ENCODE measurements at regions not wholly inside any gene's neighbourhood (a gene's known extent, or its start where the extent isn't known, plus 50 kb on each side); places are given as distances from the start of the nearest gene placed in this dataset.

DNA sequence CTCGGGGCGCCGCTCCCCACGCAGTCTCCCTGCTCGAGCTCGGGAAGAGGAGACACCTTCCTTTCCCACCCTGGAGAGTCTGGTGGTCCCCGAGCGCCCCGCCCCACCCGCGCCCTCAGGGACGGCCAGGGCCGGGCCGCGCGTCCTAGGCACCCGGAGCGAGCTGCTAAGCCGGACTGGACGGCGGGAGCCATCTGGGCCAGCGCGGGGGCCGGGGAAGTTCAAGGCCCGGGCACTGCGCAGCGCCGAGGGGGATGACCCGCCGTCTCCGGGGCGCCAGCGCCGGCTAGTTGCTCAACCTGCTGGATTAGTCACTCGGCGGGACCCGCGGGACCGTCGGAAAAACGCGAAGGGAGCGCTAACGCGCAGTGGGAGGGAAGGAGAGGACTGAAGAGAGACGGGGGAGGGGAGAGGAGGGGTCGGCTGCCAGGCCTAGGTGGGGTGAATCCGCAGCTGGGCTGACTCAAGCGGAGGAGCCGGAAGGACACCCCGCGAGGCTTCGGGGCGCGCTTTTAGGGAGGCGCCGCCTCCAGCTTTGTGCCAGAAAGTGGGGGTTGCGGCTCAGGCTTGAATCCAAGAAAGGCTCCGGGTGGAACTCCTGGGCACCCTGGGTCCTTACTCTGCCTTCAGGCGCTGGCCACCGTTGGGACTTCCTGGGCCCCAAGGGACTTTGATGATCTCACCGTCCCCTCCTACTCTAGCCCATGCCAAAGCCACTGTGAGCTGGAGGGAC, 75.7 kb upstream of the FOXP4 start:
- no peak for DNase-seq (ENCODE audit: low read depth in 2 of 3, low spot score in 1 of 3)

DNA sequence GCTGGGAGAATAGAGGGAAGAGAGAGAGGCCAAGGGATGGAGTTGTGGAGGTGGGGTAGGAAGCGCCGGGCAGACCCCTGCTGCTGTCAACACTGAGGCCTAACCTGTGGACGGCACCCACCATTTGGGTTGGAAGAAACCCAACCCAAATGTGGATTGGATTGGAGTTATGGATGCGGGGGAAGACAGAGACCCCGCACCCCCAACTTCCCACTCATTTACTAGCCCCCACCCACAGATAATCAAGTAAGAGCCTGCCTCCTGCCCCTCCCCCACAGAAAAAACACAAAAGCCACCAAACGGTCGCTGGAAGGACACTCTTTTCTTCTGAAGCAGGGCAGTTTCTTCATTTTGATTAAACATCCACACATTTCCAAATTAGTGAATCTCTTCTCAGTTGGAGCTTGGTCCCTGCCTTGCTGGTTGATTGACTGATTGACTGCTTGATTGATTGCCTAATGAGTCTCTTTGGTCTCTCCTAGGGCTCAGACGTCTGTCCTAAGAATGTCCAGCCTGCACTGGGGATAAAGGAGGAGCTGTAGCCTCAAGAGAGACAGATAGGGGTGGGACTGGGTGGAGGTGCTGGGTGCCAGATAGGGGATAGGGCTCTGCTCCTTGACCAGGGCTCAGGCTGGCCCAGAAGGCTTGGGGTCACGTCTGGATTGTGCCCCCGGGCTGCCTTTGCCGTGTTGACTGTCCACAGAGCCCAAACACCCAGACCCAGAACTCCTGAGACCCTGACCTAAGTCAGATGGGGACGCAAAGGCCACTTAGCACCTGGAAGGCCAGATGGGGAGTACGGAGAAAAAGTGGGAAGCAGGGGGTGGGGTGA, 74.9 kb upstream of the FOXP4 start:
- DNase-seq (ENCODE audit: low read depth in 2 of 3, low spot score in 1 of 3), result no peak

DNA sequence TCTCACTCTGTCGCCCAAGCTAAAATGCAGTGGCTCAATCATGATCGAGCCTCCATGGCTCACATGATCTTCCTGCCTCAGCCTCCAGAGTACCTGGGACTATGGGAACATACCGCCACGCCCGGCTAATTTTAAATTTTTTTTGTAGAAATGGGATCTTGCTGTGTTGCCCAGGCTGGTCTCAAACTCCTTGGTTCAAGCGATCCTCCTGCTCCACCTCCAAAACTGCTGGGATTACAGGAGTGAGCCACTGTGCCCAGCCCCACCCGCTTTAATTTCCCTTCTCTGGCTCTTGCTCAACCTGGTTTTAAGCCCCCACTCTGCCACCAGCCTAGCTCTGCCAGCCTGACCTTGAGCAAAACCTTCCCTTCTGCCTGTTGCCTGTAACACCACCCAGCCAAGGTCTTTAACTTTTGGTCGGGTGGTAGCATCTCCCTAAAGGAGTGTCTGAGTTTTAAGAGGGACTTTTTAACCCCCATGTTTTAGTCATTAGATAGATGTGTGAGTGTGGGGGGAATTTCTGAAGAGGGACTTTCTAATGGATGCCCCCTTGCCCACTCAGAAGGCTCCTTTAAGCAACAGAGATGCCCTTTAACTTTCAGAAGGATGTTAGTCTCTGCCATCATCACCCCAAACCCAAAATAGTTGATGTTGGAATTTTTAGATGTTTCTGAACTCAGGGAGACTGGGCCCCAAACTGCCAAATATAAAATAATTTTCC, 71.8 kb upstream of the FOXP4 start:
- no peak for DNase-seq (ENCODE audit: low read depth in 2 of 3, low spot score in 1 of 3)

DNA sequence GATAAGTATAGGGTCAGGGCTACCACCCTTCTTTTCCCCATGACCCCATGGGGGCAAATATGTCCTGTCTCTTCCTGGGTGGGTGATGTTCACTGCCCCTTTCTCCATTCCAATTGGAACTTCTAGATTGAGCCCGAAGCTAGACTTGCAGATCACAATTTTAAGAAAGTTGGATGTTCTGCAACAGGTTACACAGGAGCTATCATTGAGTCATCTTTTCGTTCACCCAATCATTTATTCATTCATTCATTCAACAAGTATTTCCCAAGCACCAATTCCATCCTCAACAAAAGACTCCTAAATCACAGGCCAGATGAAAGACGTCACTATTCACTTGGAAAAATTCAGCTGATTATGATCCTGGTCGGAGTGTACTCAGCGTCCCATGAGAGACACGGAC, 71.0 kb upstream of the FOXP4 start:
- no peak for DNase-seq (ENCODE audit: low read depth in 2 of 3, low spot score in 1 of 3)

DNA sequence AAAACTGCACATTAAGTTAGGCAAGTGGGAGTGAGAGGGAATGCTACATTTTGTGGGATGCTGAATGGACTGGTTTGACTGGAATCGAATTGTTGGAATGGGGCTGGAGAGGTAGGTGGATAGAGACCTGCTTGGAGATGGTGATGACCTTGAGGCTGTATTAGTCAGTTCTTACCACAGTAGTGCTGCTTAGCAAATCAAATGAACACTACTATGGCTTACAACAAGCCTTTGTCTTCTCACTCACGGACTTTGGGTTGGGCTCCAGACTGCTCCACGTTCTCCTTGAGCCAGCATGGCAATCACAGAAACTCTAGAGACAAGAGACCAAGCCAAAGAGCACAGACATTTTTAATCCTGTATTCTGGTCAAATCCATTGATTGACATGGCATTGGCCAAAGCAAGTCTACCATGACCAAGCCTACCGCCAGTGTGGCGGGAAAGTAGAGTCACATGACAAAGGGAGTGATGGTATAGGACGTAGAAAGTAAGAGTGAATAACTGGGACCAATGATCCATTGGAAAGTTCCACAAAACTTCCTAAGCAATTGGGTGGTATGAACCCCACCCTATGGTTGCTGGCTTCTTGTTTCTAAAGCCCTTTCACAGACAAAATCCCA, 70.3 kb upstream of the FOXP4 start:
- no peak for DNase-seq (ENCODE audit: low read depth in 2 of 3, low spot score in 1 of 3)

DNA sequence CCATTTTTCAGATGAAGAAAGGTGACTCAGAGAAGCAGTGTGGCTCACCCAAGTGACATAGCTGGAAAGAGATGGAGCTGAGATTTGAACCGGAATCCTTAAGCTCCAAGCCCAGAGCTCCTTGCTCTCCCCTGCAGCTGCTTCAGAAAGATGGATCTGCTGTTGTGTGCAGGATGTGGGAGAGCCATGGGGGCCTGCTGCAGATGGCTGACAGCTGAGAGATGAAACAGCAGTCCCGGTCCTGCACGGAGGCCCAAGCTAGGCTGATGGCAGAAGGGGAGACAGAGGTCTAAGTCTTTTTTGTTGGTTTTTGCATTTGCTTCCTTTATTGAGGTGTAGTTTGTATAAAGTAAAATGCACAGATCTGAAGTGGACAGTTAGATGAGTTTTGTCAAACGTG, 69.8 kb upstream of the FOXP4 start:
- DNase-seq (ENCODE audit: low read depth in 2 of 3, low spot score in 1 of 3), result no peak

DNA sequence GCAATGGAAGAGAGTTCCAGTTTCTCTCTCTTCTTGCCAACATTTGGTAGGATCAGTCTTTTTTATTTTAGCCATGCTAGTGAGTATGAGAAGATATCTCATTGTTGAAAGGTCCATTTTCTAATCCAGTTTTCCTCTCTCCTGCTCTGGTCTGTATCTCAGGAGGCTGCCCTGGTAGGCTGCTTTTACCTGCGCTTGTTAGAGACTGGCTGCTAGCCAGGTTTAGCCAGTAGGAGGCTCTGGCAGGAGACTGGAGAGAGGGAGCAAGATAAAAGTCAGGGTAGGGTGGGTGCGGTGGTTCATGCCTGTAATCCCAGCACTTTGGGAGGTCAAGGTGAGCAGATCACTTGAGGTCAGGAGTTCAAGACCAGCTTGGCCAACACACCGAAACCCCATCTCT, 68.6 kb upstream of the FOXP4 start:
- no peak for DNase-seq (ENCODE audit: low read depth in 2 of 3, low spot score in 1 of 3)

DNA sequence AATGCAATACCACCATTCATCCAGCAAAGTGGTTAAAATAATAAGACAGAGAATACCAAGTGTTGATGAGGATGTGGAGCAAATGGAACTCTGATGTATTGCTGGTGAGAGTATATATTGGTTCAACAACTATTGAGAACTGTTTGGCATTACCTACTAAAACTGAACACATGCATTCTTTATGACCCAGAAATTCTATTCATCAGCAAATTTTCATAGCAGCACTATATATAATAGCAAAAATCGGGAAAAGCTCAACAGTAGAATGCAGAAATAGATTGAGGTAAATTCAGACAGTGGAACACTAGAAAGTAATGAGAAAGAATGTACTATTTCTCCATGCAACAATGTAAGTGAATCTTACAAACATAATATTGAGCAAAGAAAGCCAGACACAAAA, 62.2 kb upstream of the FOXP4 start:
- no peak for DNase-seq (ENCODE audit: low read depth in 2 of 3, low spot score in 1 of 3)

DNA sequence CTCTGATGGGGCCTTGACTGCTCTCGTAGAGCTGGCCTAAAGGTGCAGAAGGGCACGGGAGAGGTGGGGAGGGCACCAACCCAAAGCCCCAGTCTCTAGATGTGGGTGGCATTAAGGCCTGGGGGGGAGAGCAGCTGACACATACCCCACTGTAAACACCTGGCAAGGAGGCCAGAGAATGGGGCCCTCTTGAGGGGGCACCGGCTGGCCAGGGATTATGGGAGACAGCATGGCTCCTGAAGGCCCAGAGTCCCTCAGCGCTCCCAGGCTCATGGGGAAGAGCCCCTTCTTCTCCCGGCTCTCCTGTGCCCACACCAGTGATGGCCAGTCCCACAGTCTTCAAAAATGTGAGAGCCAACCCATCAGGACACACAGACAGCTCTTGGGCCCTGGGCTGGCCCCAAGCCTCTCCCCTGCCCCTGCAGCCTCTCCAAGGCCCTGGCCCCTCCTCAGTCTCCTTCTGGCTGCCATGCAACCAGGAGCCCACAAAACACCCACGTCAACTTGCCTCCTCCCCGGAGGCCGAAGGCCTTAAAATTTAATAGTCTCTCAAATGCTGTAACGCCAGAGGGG, 58.2 kb upstream of the FOXP4 start:
- no peak for DNase-seq (ENCODE audit: low read depth in 2 of 3, low spot score in 1 of 3)

DNA sequence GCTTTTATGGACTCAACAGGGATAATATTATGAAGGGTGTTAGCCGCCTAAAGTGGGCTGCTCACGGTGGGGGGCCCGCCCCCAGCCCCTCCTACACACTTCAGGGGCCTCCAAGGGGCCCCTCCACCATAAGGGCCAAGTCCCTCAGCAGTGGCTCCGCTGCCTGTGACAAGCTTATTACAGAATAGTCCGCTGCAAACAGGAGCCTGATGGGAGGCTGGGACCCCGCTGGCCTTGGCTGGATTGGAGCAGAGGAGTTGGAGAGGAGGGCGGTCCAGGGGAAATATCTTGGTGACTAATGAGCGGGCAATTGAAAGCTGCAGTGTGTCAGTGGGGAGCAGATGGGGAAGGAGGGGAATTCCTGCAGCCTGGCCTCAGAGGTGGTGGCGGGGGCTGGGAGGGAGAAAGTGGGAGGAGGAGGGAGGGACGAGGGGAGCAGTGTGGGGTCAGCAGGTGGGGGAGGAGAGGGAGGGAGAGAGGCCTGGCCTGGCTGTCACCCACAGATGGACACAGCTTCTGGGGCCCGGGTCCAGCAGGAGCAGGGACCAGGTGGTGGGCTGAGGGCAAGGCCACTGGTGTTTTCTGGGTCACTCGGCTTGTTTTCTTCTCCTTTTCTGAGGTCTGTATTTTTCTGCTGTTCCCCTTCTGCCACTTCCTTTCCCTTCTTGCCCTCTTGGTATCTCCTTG, 57.6 kb upstream of the FOXP4 start:
- DNase-seq (ENCODE audit: low read depth in 2 of 3, low spot score in 1 of 3), result no peak

DNA sequence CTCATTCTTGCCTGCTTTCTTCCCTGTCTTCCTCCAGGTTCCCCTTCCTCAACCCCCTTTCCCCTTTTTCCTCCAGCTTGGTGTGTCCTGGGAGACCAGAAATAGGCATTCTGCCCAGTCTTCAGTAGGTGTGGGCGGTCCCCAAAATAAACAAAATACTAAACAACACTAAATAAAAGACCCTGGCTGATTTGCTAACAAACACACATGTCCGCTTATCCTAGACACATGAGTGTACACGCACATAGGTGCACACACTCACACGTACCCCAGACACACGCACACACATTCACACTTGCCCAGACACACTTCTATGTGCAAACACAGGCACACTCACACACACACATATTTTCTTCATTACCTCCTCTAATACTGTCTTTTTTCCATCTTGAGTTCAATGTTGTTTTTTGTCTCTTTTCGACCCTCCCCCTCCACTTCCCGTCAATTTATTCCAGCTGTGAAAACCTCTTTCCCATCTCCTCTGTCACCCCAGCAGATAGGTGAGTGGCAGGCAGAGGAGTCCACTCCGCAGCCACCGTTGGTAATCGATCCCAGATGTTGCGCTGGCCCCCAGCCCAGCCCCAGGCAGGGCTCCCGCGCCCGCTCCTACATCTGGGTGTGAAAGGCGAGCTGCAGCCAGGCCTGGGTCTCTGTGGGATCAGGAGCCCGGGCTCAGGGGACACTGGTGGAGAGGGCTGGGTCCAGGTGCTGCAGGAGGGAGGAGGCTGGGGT, 56.9 kb upstream of the FOXP4 start:
- no peak for DNase-seq (ENCODE audit: low read depth in 2 of 3, low spot score in 1 of 3)

DNA sequence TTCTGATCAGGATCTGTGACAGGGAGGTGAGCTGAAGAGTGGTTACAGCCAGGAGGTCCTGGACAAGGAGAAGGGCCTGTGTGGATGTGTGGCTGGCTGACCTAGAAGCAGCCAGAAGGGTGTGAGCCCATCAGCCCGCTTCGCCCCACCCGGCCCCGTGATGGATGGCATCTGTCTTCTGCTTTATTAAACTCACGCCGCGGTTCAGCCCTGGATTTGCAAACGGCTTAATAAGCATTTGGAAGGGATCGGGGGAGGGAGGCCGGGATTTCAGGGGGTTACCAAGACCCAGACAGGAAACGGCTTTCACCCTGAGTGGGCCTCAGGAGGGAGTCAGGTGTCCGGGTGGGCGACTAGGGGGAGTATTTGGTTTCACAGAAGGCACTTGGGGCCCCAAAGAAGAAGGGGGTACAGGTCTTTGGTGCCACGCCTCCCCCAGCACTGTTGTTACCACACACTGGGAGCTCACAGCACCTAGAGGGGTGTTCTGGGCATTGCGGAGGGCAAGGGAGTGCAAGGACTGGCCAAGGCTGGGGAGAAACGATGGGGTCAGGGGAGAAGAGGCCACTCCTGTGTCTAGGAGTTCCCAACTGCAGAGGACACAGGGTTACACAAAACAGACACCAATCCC, 53.8 kb upstream of the FOXP4 start:
- no peak for DNase-seq (ENCODE audit: low read depth in 2 of 3, low spot score in 1 of 3)

DNA sequence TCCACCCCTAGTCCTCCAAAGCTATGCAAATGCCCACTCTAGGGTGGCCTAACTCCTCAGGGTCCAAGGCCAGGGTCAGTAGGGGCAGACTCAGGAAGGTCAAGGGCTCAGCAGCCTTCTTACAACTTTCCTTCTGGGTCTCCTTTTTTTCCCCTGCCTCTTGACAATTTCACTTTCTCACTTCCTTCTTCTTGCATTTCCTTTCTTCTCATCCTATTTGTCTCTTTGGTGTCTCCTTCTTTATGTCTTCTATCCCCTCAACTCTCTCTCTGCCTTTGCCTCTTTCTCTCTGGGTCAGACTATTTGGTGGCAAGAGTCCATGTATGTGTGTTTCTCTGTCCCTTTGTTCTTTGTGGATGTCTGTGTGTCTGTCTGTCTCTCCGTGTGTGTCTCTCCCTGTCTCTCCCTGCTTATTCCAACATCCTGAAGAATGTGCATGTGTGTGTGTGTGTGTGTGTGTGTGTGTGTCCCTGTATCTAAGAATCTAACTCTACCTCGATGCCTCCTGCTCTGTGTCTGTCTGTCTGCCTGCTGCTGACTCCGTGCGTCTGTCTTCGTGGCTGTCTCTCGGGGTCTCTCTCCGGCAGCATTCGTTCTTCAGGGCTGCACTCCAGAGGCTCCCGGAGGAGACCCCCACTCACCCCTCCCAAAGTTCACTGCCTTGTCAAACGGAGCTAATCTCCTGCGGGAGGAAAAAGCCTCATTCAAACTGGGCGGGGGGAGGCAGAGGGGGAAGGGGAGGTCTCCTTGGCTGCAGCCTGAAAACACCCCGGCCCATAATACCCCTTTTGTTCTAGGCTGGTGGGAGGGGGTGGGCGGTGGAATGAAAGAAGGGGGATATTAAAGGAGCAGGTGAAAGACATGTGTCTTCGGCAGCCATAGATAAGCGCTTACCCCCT, 51.7 kb upstream of the FOXP4 start:
- no peak for DNase-seq (ENCODE audit: low read depth in 2 of 3, low spot score in 1 of 3)
